Inferior parietal cortex (tissue), 1 donor: ENCODE measurements at regions not wholly inside any gene's neighbourhood (a gene's known extent, or its start where the extent isn't known, plus 50 kb on each side); places are given as distances from the start of the nearest gene placed in this dataset.
"Not testable (repeated sequence)": the region's sequence is repeated elsewhere in the genome, so short reads cannot be mapped to it uniquely, and the experiment has no call there.

ENCODE experiments used
- DNase-seq: peaks from one replicate; pipeline ENCODE4 v3.0.0-alpha.2; 2016; ENCODE audit errors: extremely low spot score

DNA sequence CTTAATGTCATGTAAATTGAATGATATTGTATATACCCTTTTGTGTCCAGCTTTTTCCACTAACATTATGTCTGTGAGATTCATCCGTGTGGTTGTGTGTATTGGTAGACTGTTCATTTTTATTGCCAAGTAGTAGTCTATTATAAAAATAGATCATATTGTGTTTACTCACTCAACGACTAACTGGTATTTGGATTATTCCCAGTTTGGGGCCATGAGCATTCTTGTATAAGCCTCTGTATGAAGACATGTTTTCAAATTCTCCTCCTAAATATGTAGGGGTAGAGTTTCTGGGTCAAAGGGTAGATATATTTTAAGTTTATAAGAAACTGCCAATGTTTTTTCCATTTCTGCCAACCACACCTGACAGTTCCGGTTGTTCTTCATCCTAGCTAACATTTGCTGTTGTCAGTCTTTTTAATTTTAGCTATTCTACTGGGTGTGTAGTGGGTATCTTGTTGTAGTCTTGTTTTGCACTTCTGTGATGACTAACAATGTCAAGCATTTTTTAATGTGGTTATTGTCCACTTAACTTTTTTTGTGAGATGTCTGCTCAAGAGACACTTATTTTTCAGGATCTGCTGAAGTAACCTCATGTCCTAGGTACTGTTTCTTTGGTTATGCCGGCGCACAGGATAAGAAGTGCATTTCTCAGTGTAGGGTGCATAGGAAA is 93.2 kb downstream of the DACT1 start:
- DNase-seq: no peak

DNA sequence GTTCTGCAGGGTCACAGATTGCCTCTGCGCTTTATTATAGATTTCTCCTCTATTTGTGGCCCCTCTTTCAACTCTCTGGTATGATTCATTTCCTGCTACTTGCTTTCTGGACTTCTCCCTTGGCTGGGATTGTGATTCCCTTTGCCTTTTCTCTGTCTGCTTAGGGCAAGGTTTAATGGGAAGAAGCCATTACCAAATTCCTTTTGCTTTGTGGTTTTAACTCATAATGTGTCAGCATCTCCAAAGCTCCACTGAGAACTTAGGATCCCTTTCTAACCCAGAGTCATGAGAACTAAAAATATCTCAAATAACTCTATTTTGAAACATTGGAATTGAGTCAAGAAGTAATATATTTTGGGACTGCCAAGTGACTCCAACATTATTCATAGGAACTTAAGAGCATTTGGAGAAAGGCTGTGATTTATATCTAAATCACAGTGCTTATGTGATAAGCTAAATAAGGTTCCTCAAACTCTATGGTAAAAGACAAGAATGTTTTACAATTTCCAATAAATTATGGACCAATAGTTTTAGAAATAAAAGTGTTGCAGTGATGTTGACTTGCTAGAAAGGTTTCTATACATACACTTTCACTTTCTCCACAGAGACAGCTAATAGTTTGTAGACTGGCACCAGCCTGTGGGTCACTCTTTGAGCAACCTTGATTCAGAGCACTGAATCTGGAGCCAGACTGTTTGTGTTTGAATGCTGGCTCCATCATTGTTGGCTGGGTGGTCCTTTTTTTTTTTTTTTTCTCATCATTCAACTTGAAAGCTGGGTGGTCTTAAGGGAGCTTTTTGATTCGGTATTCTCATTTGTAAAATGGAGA is 93.9 kb downstream of the DACT1 start:
- DNase-seq: no peak

DNA sequence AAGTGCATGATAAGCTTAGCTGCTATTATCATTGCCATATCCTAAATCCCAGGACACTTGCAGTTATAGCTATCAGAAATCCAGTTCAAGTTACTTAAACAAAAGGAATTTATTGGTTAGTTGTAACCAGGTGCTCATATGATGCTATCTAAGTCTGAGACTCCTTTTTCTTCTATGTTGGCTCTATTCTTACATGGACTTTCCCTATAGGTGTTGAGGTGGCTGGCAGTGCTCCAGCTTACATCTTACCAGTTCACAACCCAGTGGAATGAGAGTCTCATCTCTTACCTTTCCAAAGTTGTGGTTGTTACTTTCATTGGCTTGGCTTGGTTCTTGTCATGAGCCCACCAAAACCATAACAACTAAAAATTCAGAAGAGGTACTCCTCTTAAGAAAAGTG is 94.6 kb downstream of the DACT1 start:
- no peak for DNase-seq

DNA sequence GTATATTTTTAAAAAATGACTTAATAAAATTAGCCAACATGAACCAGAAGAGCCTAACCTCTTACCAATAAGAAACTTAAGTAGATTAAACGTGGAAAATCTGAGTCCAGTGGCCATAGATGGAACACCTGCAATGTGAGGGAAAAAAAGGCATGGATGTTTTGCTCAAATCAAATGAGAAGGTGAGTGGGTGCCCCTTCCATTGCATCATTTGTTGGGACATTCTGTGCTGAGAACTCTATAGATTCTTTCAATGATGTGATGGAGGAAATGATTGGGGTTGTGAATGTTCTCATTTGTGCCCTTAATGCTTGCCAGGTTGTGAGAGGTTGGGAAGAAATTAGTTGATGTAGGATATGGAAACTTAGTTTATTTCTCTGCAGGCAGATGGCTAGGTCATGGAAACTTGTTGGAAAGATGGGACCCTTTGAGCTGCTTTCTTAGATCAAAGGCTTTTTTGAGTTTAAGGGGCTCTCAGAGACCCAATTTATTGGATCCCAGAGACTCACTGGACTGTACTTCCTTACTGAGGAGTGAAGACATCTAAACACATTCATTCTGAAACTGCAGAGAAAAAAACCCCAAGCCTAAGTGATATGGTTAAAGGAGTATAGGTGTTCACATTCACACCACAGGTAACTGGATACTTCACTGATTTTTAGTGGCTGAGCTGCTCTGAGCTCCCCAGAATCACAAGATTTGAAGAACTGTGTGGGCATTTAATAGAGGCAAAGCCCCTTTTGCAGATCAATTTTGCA is 95.9 kb downstream of the DACT1 start:
- no peak for DNase-seq

DNA sequence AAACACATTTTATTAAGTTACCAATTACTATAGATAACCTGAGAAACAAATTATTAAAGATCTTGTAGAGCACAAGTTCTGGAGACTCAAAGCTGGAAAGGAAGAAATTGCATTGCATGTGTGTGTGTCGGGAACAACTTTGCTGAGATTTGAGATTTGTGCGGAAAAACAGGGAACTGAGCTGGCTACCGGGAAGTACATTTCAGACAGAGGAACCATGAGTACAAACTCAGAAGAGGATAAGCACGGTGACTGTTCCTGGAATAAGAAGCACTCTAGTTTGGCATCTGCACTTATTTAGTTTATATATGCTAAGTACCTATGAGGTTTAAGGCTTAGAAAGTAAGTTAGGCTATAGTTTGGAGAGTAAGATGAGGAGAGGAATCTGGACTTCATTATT is 97.8 kb downstream of the DACT1 start:
- no peak for DNase-seq

DNA sequence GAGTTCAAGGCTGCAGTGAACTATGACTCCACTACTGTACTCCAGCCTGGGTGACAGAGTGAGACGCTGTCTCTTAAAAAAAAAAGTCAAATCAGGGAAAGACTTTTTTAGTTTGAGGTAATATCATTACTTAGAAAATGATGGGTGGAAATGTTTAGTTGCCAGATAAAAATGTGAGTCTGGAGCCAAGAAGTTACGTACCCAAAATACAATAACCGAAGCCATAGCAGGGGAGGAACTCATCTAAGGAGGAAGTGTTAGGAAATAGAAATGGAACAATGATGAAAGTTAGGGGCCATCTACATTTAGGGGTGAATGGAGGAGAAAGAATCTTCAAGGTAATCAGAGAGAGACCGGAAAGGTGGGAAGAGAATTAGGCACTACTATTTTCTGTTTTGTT is 98.8 kb downstream of the DACT1 start:
- no peak for DNase-seq

DNA sequence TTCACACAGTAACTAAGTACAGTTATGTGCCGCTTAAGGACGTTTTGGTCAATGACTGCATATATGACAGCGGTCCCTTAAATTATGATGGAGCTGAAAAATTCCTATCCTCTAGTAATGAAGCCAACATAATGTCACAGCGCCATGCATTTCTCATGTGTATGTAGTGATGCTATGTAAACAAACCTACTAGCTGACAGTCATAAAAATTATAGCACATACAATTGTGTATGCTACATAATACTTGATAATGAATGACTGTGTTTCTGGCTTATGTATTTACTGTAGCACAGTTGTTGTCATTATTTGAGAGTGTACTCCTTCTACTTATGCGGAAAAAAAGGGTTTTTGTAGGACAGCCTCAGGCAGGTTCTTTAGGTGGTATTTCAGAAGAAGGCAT is 99.7 kb downstream of the DACT1 start:
- DNase-seq: no peak

DNA sequence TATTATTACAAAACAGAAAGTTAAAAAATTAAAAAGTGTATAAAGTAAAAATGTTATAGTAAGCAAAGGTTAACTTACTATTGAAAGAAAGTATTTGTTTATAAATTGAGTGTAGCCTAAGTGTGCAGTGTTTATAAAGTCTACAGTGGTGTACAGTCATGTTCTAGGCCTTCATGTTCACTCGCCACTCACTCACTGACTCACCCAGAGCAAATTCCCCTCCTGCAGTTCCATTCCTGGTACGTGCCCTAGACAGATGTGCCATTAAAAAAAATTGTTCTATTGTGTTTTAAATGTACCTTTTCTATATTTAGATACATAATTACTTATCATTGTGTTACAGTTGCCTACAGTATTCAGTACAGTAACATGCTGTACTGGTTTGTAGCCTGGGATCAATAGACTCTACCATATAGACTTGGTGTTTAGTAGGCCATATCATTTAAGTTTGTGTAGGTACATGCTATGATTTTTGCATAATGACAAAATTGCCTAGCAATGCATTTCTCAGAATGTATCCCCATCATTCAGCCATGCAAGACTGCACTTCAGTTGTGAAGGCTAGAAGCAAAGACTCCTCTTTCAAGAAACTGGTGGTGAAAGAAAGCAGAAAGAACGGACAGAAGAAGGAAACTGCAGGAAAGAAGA is 100.6 kb downstream of the DACT1 start:
- no peak for DNase-seq

DNA sequence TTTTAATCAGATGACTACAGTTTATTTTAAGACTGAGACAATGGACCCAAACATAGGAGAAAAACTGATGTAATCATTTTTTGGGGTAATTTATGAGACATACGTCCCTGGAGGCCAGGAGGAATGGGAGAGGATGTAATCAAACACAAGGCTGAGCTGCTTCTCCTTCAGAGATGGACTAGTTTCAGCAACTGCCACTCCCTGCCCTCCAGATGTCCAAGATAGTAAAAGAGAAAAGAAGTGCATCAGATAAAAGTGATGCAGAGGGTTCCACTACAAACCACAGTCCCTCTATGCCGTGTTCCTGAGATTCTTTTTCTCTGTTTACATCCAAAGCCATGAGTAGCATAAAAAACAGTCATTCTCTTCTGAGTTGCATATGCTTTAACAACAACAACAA is 101.1 kb downstream of the DACT1 start:
- no peak for DNase-seq

DNA sequence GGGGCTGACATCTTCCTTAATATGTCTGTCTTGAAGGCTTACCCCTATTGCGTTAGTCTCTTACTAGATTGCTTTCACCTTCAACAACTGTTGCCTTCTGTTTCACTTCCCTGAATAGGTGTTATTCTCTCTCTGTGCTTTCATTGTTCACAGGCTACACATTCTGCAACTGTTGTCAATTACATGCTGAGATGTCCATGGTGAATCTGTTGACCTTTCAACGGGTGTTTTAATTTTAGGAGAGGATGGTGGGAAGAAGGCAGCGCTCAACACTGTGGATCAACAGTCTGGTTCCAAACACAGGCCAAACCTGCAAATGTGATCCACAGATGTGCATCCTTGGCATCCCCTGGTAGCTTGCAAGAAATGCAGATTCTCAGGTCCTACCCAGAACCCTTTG is 101.9 kb downstream of the DACT1 start:
- DNase-seq: no peak

DNA sequence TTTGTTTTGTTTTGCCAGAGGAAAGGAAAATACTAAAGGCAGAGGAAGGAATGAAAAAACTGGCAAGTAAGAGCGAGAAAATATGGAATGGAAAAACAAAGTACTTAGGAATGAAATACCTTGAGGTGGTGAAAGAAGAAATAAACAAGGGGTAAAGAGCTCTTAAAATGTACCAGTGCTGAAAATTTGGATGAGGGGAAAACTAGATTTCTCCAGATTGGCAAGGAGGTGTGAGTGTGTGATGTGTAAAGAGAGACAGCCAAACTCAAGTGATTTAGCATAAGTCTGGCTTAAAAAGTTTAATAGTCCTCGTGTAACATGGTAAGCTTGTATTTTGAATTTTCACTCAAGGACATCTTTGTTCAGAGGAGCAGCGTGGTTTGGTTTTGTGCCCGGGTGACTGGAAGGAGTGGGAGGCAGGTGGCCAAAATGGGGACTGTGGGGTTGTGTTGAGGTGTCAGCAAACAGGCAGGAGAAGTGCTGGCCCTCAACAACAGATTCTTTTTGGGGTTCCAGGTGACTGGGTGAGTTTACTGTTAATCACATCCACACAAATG is 102.7 kb downstream of the DACT1 start:
- DNase-seq: no peak

DNA sequence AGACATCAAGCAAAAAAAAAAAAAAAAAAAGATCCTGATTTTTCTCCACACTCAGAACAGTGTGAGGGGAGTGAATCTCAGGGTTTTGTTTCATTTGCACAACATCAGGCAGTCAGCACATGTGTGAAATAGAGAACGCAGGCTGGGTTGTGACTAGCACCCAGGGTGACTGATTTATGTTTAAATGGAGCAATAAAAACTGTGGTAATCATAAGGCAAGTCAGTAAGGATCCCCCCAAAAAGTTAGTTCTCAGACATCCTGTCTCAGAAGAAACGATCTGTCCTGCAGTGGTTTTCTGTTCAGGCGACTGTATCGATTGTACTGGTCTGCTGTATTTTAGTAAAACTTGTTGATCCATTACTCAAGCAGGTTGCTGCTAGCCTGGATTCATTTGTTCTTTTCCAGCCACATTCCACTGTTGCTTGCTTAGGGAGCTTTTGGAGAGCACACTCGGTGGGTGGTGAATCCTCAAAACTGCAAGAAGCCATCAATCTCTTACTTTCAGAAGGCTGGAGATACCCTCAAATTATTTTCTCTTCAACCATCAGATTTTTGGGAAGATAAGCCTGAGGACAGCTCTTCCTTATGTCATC is 107.1 kb downstream of the DACT1 start:
- no peak for DNase-seq

DNA sequence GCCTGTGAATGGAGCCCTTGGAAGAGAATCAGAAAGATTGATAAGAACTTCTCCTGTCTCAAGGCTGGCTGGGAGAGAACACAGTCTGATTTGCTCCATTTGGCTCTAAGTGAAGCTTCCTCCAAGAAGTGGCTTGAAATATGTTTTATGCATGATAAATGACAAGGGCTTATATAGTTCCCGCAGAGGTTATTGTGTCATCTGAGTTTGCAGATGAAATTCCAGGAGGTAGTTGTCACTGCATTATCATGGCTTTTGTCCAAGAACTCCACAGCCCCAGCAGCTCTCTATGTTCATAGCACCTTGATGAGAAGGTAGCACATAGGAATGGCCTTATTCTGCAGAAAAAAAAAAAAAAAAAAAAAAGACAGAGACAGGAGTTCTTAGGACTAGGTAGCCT is 108.5 kb downstream of the DACT1 start:
- no peak for DNase-seq

DNA sequence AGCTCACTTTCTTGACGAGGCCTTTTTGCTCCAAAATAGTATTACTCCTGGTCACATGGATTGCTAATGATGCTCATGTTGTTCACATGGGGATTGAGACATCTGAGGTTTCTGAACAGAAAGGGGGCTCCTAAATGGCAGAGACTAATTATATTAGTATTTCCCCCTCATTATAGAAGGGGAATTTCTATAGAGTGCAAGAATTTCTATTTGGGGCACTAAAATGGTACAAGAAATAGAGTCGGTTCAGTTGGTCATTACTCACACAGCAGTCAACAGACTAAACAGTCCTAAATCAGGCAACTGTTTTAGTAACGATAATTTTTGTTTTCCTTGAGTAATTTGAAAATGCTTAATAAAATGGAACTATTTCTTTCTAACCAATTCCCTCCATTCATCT is 108.9 kb downstream of the DACT1 start:
- no peak for DNase-seq

DNA sequence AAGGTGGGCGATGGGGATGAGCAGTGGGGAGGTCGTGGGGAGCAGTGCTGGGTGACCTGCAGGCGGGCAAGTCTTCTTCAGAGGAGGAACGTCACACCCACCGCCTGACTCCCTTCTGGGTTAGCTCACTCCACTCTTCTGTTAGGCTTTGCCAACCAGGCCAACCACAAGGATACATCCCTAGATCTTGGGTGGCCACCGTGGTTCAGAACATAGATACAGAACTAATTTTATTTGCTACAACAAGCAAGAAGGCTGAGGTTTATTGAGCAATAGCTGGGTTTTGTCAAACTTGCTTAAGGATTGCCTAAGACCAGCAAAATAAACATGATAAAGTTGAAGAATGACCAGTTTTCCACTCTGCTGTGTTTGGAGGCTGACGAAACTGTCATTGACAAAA is 109.4 kb downstream of the DACT1 start:
- no peak for DNase-seq

DNA sequence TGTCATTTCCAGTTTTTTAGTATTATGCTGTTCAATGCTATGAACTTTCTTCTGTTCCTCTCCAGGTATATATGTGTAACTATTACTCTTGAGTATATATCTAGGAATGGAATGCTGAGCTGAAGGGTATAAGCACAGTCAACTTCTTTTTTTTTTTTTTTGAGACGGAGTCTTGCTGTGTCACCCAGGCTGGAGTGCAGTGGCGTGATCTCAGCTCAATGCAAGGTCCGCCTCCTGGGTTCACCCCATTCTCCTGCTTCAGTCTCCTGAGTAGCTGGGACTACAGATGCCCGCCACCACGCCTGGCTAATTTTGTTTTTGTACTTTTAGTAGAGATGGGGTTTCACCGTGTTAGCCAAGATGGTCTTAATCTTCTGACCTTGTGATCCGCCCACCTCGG is 110.5 kb downstream of the DACT1 start:
- not testable (repeated sequence) for DNase-seq

DNA sequence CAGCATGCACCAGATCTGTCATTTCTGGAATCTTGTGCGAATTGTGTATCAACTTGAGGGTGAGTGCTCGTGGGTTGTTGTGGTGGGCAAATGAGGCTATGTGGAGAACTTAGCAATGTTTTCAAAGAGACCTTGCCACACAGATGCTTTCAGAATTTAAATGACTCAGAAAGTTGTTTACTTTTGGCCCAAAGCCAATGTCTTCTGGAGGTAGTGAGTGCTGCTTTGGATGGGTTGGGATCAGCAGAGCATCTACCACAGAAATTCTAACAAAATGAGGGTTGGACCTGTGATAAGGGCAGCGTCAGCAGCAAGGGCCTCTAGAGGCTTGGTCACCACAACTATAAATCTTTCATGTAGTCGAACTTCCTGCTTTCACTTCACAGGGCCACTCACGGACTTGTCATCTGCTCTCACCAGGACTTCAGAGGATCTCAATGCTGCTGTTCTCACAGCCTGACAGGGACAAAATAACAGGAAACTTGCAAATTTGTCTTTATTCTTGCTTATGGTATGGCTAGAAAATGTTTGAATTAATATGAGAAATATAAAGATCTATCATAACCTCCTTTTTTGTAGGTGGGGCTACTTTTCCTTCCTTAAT is 111.4 kb downstream of the DACT1 start:
- no peak for DNase-seq

DNA sequence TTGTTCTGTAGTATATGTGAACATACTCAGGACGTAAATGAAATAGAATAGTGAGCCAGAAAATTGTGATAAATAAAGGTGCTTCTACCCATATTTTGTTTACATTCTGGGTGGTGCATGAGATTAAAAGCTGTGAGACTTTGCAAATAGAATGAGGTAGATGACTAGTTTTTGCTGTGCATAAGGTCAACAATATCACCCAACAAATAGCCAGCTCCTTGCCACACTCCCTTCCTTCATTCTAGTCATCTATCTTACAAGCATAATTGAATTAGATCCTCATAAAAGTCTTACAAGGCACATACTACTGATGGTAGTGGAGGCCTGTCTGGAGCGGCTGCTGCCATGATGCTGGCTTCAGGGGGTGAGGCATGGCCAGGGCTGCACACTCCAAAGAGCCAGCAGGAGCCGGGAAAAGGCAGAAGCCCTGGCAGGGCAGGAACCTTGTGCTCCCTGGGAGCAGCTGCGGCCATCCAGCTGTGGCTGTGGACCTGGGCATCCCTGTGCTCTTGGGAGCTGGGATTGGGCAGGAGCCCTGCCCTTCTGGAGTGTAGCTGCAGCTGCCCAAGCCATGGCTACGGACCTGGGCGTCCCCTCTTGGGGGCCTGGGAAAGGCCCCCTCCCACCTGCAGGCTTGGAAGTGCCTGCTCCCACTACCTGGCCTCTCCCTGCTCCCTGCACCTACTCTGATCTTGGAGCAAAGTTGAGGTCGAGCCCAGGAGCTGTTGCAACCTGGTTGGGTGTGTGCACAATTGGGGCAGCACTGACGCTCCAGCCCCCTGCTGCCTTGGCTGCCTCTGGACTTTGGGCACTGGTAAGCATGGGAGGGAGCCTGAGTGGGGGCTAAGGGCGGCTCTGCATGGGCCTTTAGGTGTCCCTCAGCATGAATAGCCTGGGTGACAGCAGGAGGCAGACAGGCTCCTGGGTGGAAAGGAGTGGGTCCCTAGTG is 112.8 kb downstream of the DACT1 start:
- no peak for DNase-seq

DNA sequence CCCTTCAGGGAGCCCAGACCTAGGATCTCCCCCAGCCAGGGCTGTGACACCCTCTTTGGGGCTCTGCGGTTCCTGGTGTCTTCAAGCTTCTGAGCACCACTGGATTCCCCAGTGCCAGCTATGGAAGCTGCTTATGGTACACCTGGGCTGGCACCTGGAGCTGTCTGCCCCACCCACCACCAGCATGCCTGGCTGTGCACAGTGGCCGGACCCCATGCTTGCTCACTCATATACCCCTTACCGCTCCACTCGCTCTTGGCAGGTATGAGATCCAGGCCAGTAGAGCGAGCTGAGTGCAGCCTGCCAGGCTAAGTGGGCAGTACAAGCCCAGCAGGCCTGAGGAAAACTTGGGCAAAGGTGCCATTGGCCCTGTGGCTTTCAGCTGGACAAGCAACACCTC is 114.0 kb downstream of the DACT1 start:
- DNase-seq: no peak

DNA sequence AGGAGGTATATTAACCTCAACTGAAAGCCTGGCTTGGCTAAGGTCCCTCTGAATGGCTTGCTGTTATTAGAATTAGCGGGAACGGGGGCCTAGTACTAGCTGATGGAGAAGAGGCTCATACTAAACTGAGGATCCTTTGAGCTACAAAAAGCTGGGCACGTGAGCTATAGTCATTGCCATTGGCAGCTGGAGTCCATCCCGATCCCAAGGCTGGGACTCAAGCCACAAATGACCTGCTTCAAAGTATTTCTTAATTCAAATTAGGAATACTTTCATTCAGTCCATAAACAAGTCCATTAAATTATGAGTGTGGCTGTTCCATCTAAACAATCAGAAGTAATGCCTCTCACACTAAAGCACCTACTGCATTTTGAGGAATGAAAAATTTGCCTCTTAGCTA is 114.5 kb downstream of the DACT1 start:
- no peak for DNase-seq
